ENCODE measurements at regions not wholly inside any gene's neighbourhood (a gene's known extent, or its start where the extent isn't known, plus 50 kb on each side); places are given as distances from the start of the nearest gene placed in this dataset.

- no peak for TF ChIP-seq POLR2AphosphoS5 (IDR thresholded peaks at IDR 0.05; ENCODE audit: low read depth)
- no peak for TF ChIP-seq SPI1 (IDR thresholded peaks at IDR 0.05; ENCODE audit: borderline replicate concordance, low read depth)
- TF ChIP-seq REST (IDR thresholded peaks at IDR 0.05; ENCODE audit: insufficient replicate concordance, low read depth), result no peak
- no peak for TF ChIP-seq GABPA (IDR thresholded peaks at IDR 0.05; ENCODE audit: low read depth)
- TF ChIP-seq CTCF (IDR thresholded peaks at IDR 0.05; ENCODE audit: insufficient read depth, low read length), result no peak
- no peak for DNase-seq (ENCODE audit: low read depth in 1 of 2, low spot score in 1 of 2)
- Histone ChIP-seq H3K27me3 (ENCODE audit: insufficient read depth, poor library complexity, severe bottlenecking) (no peaks in the 10 kb centered on the region), H3K27ac (replicated peaks) (no peak overlapping the region), H3K4me3 (replicated peaks; ENCODE audit: insufficient read depth, low read length) (no peak overlapping the region)
Measured at GRCh38 chr12:124687174-124687902, 119.9 kb upstream of the NCOR2 start.

- DNase-seq (ENCODE audit: low read depth in 1 of 2, low spot score in 1 of 2), result no peak
- Histone ChIP-seq H3K27me3 (ENCODE audit: insufficient read depth, poor library complexity, severe bottlenecking) (no peaks in the 10 kb centered on the region), H3K4me3 (replicated peaks; ENCODE audit: insufficient read depth, low read length) (no peak overlapping the region), H3K27ac (replicated peaks) (no peak overlapping the region)
- TF ChIP-seq REST (IDR thresholded peaks at IDR 0.05; ENCODE audit: insufficient replicate concordance, low read depth) (no peak), SPI1 (IDR thresholded peaks at IDR 0.05; ENCODE audit: borderline replicate concordance, low read depth) (no peak), CTCF (IDR thresholded peaks at IDR 0.05; ENCODE audit: insufficient read depth, low read length) (no peak), GABPA (IDR thresholded peaks at IDR 0.05; ENCODE audit: low read depth) (no peak), POLR2AphosphoS5 (IDR thresholded peaks at IDR 0.05; ENCODE audit: low read depth) (no peak)
Measured at GRCh38 chr12:124686370-124687173, 119.2 kb upstream of the NCOR2 start.

GRCh38 chr12:124685689-124686369 is 118.4 kb upstream of the NCOR2 start:
- no peaks in the 10 kb centered on the region for H3K27me3 ChIP-seq (ENCODE audit: insufficient read depth, poor library complexity, severe bottlenecking)
- no peak overlapping the region for H3K4me3 ChIP-seq (replicated peaks; ENCODE audit: insufficient read depth, low read length)
- no peak overlapping the region for H3K27ac ChIP-seq (replicated peaks)
- no peak for DNase-seq (ENCODE audit: low read depth in 1 of 2, low spot score in 1 of 2)
- no peak for TF ChIP-seq GABPA (IDR thresholded peaks at IDR 0.05; ENCODE audit: low read depth)
- no peak for TF ChIP-seq REST (IDR thresholded peaks at IDR 0.05; ENCODE audit: insufficient replicate concordance, low read depth)
- no peak for TF ChIP-seq POLR2AphosphoS5 (IDR thresholded peaks at IDR 0.05; ENCODE audit: low read depth)
- TF ChIP-seq CTCF (IDR thresholded peaks at IDR 0.05; ENCODE audit: insufficient read depth, low read length), result no peak
- no peak for TF ChIP-seq SPI1 (IDR thresholded peaks at IDR 0.05; ENCODE audit: borderline replicate concordance, low read depth)
